ENCODE measurements at regions not wholly inside any gene's neighbourhood (a gene's known extent, or its start where the extent isn't known, plus 50 kb on each side); places are given as distances from the start of the nearest gene placed in this dataset.

DNA sequence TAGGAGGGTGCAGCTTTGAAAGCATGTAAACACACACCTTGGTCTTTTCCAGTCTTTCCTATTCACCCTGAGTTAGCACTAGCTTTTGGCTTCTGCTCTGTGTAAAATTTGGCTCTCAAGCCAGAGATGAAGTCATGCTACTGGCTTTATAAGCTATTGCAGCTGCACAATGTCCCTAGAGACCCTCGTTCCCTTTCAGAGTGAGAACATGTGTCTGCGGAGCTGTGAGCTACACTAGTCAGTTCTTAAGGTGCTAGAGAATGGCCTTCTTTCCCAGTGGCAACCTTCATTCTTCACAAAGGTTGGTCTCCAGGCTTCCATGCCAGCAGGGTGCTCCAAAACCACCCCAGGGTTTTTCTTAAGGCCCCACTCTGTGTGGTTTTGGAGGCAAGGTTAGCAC, 199.1 kb downstream of the SPATA18 start:
- TF ChIP-seq, protein P1, sequence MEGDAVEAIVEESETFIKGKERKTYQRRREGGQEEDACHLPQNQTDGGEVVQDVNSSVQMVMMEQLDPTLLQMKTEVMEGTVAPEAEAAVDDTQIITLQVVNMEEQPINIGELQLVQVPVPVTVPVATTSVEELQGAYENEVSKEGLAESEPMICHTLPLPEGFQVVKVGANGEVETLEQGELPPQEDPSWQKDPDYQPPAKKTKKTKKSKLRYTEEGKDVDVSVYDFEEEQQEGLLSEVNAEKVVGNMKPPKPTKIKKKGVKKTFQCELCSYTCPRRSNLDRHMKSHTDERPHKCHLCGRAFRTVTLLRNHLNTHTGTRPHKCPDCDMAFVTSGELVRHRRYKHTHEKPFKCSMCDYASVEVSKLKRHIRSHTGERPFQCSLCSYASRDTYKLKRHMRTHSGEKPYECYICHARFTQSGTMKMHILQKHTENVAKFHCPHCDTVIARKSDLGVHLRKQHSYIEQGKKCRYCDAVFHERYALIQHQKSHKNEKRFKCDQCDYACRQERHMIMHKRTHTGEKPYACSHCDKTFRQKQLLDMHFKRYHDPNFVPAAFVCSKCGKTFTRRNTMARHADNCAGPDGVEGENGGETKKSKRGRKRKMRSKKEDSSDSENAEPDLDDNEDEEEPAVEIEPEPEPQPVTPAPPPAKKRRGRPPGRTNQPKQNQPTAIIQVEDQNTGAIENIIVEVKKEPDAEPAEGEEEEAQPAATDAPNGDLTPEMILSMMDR (IDR thresholded peaks at IDR 0.05; ENCODE audit: low read depth, low read length, missing input control), result no peak
- no peak for TF ChIP-seq ATF3 (IDR thresholded peaks at IDR 0.05)
- no peak for TF ChIP-seq NR2F2 (IDR thresholded peaks at IDR 0.05)
- TF ChIP-seq, protein P2, sequence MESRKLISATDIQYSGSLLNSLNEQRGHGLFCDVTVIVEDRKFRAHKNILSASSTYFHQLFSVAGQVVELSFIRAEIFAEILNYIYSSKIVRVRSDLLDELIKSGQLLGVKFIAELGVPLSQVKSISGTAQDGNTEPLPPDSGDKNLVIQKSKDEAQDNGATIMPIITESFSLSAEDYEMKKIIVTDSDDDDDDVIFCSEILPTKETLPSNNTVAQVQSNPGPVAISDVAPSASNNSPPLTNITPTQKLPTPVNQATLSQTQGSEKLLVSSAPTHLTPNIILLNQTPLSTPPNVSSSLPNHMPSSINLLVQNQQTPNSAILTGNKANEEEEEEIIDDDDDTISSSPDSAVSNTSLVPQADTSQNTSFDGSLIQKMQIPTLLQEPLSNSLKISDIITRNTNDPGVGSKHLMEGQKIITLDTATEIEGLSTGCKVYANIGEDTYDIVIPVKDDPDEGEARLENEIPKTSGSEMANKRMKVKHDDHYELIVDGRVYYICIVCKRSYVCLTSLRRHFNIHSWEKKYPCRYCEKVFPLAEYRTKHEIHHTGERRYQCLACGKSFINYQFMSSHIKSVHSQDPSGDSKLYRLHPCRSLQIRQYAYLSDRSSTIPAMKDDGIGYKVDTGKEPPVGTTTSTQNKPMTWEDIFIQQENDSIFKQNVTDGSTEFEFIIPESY (IDR thresholded peaks at IDR 0.05), result no peak
- no peak for TF ChIP-seq MAX (IDR thresholded peaks at IDR 0.05)
- no peak for TF ChIP-seq REST (IDR thresholded peaks at IDR 0.05)
- no peak for TF ChIP-seq YY1 (IDR thresholded peaks at IDR 0.05)
- no peak for TF ChIP-seq RAD21 (IDR thresholded peaks at IDR 0.05)
- TF ChIP-seq EGR1 (IDR thresholded peaks at IDR 0.05; ENCODE audit: low read depth in 2 of 2), result no peak

Measured in liver (tissue), 3 donors.